ENCODE measurements at regions not wholly inside any gene's neighbourhood (a gene's known extent, or its start where the extent isn't known, plus 50 kb on each side); places are given as distances from the start of the nearest gene placed in this dataset.

- H3K4me2 ChIP-seq (ENCODE audit: insufficient read depth, low read length): no peak overlapping the region
- DNase-seq (no peak), ATAC-seq (ENCODE audit: insufficient read depth, low read depth) (no peak)
- no peaks in the 10 kb centered on the region for H3K27me3 ChIP-seq (ENCODE audit: insufficient read depth, low read length, poor library complexity)
- H3K36me3 ChIP-seq (ENCODE audit: insufficient read depth, low read length): no peaks in the 10 kb centered on the region
- no peak overlapping the region for H3K9ac ChIP-seq (ENCODE audit: low read depth, low read length)
- no peaks in the 10 kb centered on the region for H3K79me2 ChIP-seq (ENCODE audit: insufficient read depth, low read length)
- H3K4me3 ChIP-seq (ENCODE audit: low read depth in 1 of 2, low read length in 2 of 2): no peak overlapping the region
- no peak overlapping the region for H3K27ac ChIP-seq (ENCODE audit: low read length)
- TF ChIP-seq CTCF (IDR thresholded peaks at IDR 0.05; ENCODE audit: borderline replicate concordance, extremely low read depth, low read length, poor library complexity, severe bottlenecking) (no peak), EZH2 (IDR thresholded peaks at IDR 0.05; ENCODE audit: borderline replicate concordance, low read depth, low read length, severe bottlenecking) (no peak)
- H3K4me1 ChIP-seq (ENCODE audit: insufficient read depth, low read length): no peaks in the 10 kb centered on the region
- no peaks in the 10 kb centered on the region for H4K20me1 ChIP-seq (ENCODE audit: insufficient read depth, low read length)
- no peaks in the 10 kb centered on the region for H3K9me3 ChIP-seq (ENCODE audit: insufficient read depth, low read length, severe bottlenecking)
- no peak overlapping the region for H2AFZ ChIP-seq (ENCODE audit: low read depth, low read length)
Observed at GRCh38 chr18:60319129-60319528, 53.4 kb downstream of the MC4R start.

- TF ChIP-seq CTCF (IDR thresholded peaks at IDR 0.05; ENCODE audit: borderline replicate concordance, extremely low read depth, low read length, poor library complexity, severe bottlenecking) (no peak), EZH2 (IDR thresholded peaks at IDR 0.05; ENCODE audit: borderline replicate concordance, low read depth, low read length, severe bottlenecking) (no peak)
- no peak overlapping the region for H3K4me2 ChIP-seq (ENCODE audit: insufficient read depth, low read length)
- H3K9me3 ChIP-seq (ENCODE audit: insufficient read depth, low read length, severe bottlenecking): peaks cover 4% of the 10 kb centered on the region
- no peak overlapping the region for H2AFZ ChIP-seq (ENCODE audit: low read depth, low read length)
- H3K27ac ChIP-seq (ENCODE audit: low read length): no peak overlapping the region
- no peak for DNase-seq
- no peak for ATAC-seq (ENCODE audit: insufficient read depth, low read depth)
- no peaks in the 10 kb centered on the region for H3K4me1 ChIP-seq (ENCODE audit: insufficient read depth, low read length)
- no peaks in the 10 kb centered on the region for H3K79me2 ChIP-seq (ENCODE audit: insufficient read depth, low read length)
- H3K4me3 ChIP-seq (ENCODE audit: low read depth in 1 of 2, low read length in 2 of 2): no peak overlapping the region
- no peaks in the 10 kb centered on the region for H3K36me3 ChIP-seq (ENCODE audit: insufficient read depth, low read length)
- no peaks in the 10 kb centered on the region for H4K20me1 ChIP-seq (ENCODE audit: insufficient read depth, low read length)
- no peaks in the 10 kb centered on the region for H3K27me3 ChIP-seq (ENCODE audit: insufficient read depth, low read length, poor library complexity)
- no peak overlapping the region for H3K9ac ChIP-seq (ENCODE audit: low read depth, low read length)
Observed at GRCh38 chr18:60311676-60312360, 60.8 kb downstream of the MC4R start.

- Histone ChIP-seq H3K27me3 (ENCODE audit: insufficient read depth, low read length, poor library complexity) (no peaks in the 10 kb centered on the region), H3K4me1 (ENCODE audit: insufficient read depth, low read length) (no peaks in the 10 kb centered on the region), H3K9me3 (ENCODE audit: insufficient read depth, low read length, severe bottlenecking) (no peaks in the 10 kb centered on the region), H3K4me2 (ENCODE audit: insufficient read depth, low read length) (no peak overlapping the region), H2AFZ (ENCODE audit: low read depth, low read length) (no peak overlapping the region), H3K4me3 (ENCODE audit: low read depth in 1 of 2, low read length in 2 of 2) (no peak overlapping the region), H3K9ac (ENCODE audit: low read depth, low read length) (no peak overlapping the region), H3K27ac (ENCODE audit: low read length) (no peak overlapping the region), H3K79me2 (ENCODE audit: insufficient read depth, low read length) (no peaks in the 10 kb centered on the region), H4K20me1 (ENCODE audit: insufficient read depth, low read length) (no peaks in the 10 kb centered on the region), H3K36me3 (ENCODE audit: insufficient read depth, low read length) (no peaks in the 10 kb centered on the region)
- no peak for ATAC-seq (ENCODE audit: insufficient read depth, low read depth)
- no peak for DNase-seq
- TF ChIP-seq EZH2 (IDR thresholded peaks at IDR 0.05; ENCODE audit: borderline replicate concordance, low read depth, low read length, severe bottlenecking) (no peak), CTCF (IDR thresholded peaks at IDR 0.05; ENCODE audit: borderline replicate concordance, extremely low read depth, low read length, poor library complexity, severe bottlenecking) (no peak)
Observed at GRCh38 chr18:60295674-60296073, 76.9 kb downstream of the MC4R start.

Data from DND-41 (cell line).